SK-N-SH (cell line): ENCODE measurements at regions not wholly inside any gene's neighbourhood (a gene's known extent, or its start where the extent isn't known, plus 50 kb on each side); places are given as distances from the start of the nearest gene placed in this dataset.

Experiments used
- CHD2 ChIP-seq: fragments of 150-350 bp; IDR thresholded peaks from 2 replicates; pipeline ENCODE4 v1.6.1; 2018; ENCODE audit warnings: low read length; ENCODE audit not compliant: partially characterized antibody
- EP300 ChIP-seq, 2 experiments: IDR thresholded peaks; 2 replicates each; pipeline versions ENCODE4 v1.4.0 to v1.6.1; 2012; ENCODE audit warnings: borderline replicate concordance in 1 of 2, low read depth in 1 of 2, low read length in 1 of 2
- MXI1 ChIP-seq: IDR thresholded peaks from 2 replicates; pipeline ENCODE4 v1.6.1; 2012; ENCODE audit warnings: mild to moderate bottlenecking, low read depth, low read length, improper control_type of control experiment
- POLR2AphosphoS5 ChIP-seq: IDR thresholded peaks from 2 replicates; pipeline ENCODE4 v1.6.1; 2012; ENCODE audit warnings: low read depth, low read length
- RAD21 ChIP-seq: IDR thresholded peaks from 2 replicates; pipeline ENCODE4 v1.6.1; 2012; ENCODE audit warnings: mild to moderate bottlenecking, low read length
- RFX5 ChIP-seq: IDR thresholded peaks from 2 replicates; pipeline ENCODE4 v1.6.1; 2012; ENCODE audit warnings: mild to moderate bottlenecking, improper control_type of control experiment, low read length
- TF ChIP-seq, protein P1 (sequence below): fragments of 200-600 bp; sonication (generic); IDR thresholded peaks from 2 replicates; pipeline ENCODE4 v1.6.1; 2017; ENCODE audit warnings: antibody characterized with exemption, mild to moderate bottlenecking, moderate library complexity

DNA sequence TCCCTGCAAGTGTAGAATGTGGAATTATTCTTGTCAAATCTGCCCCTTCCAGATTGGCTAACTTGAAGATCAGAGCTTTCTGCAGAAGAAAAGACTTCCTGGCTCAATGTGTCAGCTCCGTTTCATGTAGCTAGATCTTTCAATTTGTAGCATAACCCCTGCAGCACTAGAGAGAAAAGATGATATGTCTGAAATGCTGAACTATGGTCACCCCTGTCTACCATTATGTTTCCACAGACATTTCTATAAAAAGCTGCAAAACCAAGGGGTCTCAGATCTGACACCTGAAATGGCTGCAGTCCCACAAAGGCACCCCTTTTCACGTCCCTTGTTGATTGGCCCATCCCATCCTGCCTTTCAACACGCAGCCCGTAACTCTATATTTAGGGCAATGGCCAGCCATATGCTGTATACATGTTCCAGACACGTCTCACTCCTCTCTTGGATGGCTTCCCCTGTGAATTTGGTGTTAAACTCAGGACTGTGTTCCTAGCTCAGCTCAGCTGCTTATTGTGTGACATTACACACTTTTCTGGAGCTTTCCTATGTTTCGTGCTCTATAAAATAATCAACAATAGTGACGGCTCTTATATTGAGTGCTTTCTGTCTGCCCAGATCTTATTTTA, 648.6 kb upstream of the CELF2 start:
- TF ChIP-seq EP300 (IDR thresholded peaks at IDR 0.05; ENCODE audit: borderline replicate concordance in 1 of 2, low read depth in 1 of 2, low read length in 1 of 2) (no peak), CHD2 (no peak), RFX5 (no peak), POLR2AphosphoS5 (no peak), MXI1 (no peak), RAD21 (no peak)
- TF ChIP-seq, protein P1, sequence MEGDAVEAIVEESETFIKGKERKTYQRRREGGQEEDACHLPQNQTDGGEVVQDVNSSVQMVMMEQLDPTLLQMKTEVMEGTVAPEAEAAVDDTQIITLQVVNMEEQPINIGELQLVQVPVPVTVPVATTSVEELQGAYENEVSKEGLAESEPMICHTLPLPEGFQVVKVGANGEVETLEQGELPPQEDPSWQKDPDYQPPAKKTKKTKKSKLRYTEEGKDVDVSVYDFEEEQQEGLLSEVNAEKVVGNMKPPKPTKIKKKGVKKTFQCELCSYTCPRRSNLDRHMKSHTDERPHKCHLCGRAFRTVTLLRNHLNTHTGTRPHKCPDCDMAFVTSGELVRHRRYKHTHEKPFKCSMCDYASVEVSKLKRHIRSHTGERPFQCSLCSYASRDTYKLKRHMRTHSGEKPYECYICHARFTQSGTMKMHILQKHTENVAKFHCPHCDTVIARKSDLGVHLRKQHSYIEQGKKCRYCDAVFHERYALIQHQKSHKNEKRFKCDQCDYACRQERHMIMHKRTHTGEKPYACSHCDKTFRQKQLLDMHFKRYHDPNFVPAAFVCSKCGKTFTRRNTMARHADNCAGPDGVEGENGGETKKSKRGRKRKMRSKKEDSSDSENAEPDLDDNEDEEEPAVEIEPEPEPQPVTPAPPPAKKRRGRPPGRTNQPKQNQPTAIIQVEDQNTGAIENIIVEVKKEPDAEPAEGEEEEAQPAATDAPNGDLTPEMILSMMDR = no peak
